NCI-H2107 (cell line): ENCODE measurements at regions not wholly inside any gene's neighbourhood (a gene's known extent, or its start where the extent isn't known, plus 50 kb on each side); places are given as distances from the start of the nearest gene placed in this dataset.
"Not testable (repeated sequence)": the region's sequence is repeated elsewhere in the genome, so short reads cannot be mapped to it uniquely, and the experiment has no call there.

ENCODE experiments used
- DNase-seq: peaks from one replicate; lab custom pipeline; 2025; lab: John Stamatoyannopoulos, UW

- no peak for DNase-seq
These were observed 736.8 kb upstream of the CA10 start for GRCh38 chr17:52895272-52895671.

DNA sequence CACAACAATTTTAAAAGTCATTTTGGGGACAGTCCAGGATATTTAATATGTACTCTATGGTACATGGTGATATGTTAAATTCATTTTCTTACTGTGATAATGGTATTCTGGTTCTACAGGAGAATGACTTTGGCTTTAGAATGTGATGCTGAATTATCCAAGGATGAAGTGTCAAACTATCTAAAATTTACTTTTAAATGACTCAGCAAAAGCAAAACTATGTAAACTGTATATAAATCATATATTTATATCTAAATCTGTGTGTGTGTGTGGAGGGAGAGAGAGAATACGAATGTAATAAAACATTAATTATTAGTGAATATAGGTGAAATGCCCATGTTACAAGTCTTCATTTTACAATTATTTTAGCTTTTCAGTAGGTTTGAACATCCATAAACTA is 733.8 kb upstream of the CA10 start:
- no peak for DNase-seq

DNA sequence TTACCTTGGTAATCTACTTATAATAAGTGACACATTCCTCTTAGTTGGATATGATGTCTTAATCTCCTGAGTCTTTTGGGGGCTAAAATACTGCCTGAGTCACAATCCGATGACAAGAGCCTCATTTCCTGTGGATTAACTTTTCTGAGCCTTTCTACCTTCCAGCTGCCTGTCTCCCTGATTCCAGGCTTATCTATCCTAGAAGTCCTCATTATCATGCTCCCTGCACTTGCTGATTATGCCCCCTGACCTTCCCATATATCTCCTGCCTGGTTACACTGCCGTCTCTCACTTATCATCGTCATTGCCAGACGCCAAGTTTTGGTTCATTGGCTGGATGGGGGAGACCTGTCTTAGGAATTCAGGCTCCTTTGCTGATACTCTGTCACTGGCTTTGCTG is 727.4 kb upstream of the CA10 start:
- no peak for DNase-seq

GRCh38 chr17:52883907-52884491 is 725.5 kb upstream of the CA10 start:
- not testable (repeated sequence) for DNase-seq

DNA sequence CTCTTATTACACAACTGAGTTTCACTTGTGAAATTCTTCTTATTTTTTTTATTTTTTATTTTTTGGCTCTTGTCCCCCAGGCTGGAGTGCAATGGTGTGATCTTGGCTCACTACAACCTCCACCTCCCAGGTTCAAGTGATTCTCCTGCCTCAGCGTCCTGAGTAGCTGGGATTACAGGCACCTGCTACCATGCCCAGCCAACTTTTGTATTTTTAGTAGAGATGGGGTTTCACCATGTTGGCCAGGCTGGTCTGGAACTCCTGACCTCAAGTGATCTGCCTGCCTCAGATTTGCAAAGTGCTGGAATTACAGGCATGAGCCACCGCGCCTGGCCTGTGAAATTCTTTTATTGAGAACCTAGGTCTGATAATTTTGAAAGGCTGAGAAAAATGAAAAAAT is 688.3 kb upstream of the CA10 start:
- not testable (repeated sequence) for DNase-seq

DNA sequence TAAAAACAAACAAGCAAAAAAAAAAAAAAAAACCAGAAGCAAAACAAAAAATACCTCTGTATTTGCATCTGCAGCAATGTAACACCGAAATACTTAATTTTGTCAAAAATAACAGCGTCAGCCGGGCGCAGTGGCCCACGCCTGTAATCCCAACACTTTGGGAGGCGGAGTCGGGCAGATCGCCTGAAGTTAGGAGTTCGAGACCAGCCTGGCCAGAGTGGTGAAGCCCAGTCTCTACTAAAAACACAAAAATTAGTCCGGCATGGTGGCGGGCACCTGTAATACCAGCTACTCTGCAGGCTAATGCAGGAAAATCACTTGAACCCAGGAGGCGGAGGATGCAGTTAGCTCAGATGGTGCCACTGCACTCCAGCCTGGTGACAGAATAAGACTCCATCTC is 683.5 kb upstream of the CA10 start:
- DNase-seq = no peak

GRCh38 chr17:52837492-52837891 is 679.0 kb upstream of the CA10 start:
- no peak for DNase-seq

DNA sequence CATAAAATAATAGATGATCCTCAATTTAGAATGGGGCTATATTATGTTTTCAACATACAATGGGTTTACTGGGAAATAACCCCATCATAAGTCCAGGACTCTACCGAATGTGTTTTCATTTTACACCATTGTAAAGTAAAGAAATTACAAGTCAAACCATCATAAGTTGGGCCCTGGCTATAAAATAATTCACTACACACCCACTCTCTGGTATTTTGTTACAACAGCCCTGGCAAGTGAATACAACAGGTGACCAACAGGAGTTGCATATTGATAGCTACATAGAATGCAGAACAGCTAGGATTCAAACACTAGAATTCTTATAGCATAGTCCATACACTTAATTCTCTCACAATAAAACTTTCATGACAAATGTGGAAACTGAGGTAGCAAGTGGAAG is 673.0 kb upstream of the CA10 start:
- DNase-seq = no peak

DNA sequence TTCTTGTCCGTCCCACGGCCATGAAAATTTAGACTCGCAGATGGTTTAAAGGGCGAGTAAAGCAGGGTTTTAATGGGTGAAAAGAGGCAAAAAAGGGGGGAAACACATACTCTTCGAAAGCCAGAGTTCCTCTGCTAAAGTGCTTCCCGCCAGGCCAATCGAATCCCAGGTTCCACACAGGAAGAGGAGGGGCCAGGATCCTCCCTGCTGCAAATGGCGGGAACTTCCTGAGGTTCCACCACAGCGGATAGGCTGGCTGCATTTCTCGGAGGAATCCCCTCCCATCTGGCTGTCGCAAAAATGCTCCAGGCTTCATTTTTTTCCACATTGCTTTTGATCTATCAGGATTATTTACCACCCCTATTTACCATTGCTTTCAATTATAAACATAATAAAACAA is 670.1 kb upstream of the CA10 start:
- no peak for DNase-seq

DNA sequence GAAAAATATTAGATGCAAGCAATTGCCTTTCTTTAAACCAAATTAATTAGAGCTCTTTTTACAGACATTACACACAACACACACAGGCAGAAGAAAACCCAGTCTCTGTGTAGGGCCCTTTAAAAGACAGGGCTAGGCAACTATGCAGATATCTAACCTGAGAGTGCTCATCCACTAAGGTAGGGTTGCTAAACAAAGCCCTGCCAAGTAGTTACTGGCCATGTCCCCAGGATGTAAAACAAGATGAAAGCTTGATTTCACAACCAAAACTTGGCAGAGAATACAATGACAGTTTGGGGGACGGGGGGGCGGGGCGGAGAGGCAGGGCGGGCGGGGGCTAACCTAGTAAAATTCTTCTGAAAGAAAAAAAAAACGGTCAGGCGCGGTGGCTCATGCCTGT is 669.0 kb upstream of the CA10 start:
- DNase-seq = no peak

DNA sequence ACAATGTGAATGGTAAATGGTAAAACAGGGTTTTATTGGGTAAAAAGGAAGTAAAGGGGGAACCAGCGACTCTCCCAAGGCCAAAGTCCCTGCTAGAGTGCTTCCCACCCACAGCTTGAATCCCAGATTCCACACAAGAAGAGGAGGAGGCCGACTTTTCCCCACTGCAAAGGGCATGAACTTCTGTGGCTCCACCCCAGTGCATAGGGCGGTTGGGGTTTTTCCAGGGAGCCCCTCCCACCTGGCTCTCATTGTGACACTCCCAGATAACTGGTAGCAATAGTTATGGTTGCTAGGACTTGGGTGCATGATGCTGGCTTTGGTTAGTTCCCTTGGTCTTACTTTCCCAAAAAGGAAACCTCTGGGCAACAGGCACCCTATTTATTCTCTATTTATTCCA is 666.0 kb upstream of the CA10 start:
- no peak for DNase-seq

DNA sequence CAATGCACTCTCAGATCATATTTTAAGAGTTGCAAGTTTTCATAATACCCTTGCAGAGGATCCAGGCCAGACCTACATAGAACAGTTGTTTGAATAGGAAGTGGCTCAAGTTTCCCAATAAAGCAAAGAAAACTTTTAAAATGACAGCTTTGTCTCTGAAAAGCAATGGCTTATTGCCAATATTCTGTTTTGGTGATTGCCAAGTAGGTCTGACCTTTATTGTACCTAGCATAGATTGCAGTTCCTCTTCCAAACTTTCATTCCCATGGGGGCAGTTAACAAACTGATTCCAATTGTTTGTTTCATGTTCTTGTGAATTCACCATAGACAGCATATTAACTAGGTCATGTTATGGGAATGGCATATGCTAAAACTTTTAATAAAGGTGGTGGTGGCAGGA is 664.6 kb upstream of the CA10 start:
- DNase-seq = no peak

DNA sequence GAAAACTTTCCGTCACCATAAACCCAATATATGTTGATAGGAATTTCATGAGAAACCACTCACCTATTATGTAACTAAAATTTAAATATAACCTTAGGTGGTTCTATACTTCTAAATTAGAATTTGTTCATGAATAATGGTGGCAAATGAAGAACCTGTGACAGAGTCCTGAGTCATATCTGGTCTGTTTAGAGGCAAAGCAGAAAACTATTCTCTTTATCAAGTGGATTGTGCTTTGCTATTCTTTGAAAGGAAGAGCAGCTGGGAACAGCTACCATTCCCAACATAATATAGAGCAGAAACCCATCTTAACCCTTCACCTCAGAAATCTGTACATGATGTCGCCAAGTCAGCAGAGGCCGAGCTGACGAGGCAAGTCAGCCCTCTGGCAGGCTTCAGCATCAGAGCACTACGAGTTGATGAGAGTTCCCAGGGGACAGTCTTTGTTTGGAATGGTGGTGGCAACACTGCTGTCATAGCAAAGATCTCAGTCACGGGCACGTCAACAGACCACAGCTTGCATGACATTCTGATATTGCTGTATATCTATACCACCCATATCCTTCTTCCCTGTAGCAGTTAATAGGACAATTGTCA is 631.9 kb upstream of the CA10 start:
- no peak for DNase-seq

DNA sequence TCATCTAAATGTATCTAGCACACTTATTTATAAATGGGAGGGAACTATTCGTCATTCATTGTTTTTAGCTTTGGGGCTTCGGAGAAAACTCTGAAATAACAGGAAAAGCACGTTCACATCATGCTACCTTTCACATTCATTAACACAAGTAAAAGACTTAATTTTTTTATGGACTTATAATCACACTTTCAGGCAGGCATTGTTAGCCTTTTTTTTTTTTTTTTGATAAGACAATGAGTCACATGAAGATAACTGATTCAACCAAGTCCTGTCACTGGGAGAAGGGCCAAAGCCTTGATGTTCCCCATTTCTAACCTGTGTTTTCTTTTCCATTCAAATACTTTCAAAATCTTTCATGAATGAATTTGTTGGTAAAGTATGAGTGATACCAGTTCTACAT is 631.3 kb upstream of the CA10 start:
- DNase-seq = no peak

- DNase-seq = no peak
These were observed 617.7 kb upstream of the CA10 start for GRCh38 chr17:52776234-52776633.

GRCh38 chr17:52762794-52763167 is 604.3 kb upstream of the CA10 start:
- no peak for DNase-seq

- DNase-seq = no peak
These were observed 603.8 kb upstream of the CA10 start for GRCh38 chr17:52762147-52762793.

DNA sequence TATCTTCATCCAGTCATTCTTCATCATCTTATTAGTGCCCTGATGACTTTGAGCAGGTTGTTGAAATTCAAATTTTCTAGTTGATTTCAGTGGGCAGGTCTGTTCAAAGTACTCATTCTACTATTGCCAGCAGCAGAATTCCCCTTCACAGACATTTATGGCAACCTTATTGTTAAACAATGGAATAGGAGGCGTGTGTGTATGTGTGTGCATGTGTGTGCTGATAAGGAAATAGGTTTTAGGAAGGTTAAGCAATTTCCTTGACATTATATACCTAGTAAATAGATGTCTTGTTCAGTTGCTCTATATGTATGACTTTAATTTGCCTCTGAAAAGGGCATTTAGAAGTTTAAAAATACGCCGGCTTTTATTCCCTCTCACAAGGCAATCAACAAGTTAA is 601.4 kb upstream of the CA10 start:
- no peak for DNase-seq

DNA sequence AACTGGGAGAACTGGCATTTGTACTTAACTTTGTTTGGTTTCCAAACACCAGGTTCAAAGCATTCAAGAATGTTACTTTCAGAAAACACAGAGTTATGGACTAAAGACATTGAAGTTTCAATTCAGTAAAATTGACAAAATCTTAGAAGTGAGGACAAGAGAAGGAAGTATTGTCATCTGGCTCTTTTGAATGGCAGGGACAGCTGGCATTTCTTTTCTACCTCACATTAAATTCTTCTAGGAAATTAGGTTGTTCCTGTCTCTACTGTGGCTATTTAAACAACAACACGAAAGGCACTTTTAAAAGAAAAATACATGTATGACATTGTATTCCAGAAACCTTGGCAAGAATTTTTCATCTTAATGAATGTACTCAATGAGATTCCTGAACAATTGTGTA is 600.0 kb upstream of the CA10 start:
- DNase-seq = no peak

DNA sequence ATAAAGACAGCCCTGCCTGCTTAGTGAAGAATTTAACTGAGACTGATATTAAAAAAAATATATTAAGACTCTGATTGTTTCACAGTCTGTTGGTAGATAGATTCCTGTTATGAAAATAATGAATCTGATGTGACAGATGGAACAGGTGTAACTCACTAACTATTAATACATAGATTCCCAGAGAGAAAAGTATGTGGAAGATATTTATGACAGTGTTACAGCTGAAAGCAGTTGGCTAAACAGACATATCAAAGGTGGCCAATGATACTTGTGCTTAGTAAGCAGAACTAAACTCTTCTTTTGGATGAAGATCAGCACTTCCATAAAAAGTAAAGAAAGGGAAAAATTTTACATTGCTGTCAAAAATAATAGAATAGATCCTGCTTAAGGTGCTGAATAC is 598.2 kb upstream of the CA10 start:
- DNase-seq = no peak

- DNase-seq = no peak
These were observed 596.3 kb upstream of the CA10 start for GRCh38 chr17:52754838-52755237.

- DNase-seq = no peak
These were observed 592.5 kb upstream of the CA10 start for GRCh38 chr17:52751051-52751450.

- no peak for DNase-seq
These were observed 585.7 kb upstream of the CA10 start for GRCh38 chr17:52744179-52744578.

DNA sequence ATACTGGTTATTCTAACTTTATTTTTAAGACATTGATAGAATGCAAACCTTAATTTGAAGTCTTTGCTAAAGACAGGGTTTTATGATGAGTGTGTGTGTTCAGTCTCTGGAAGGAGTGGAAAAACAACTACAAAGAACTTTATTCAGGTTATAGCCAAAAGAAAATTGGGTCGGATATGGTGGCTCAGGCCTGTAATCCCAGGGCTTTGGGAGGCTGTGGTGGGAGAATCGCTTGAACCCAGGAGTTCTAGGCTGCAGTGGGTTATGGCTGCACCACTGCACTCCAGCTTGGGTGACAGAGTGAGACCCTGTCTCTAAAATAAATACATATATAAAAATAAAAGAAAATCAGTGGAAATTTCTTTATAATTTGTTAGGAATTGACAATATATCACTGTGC is 581.5 kb upstream of the CA10 start:
- DNase-seq = no peak
